GM19023 (cell line): ENCODE measurements at regions not wholly inside any gene's neighbourhood (a gene's known extent, or its start where the extent isn't known, plus 50 kb on each side); places are given as distances from the start of the nearest gene placed in this dataset.

Experiments used
- ATAC-seq: cut with Tn5 transposase; IDR thresholded peaks from one replicate; pipeline ENCODE4 v1.9.1; 2021; ENCODE audit warnings: mild to moderate bottlenecking, moderate library complexity; ENCODE audit not compliant: unreplicated experiment

GRCh38 chr17:70629902-70630301 is 460.6 kb downstream of the KCNJ2 start:
- no peak for ATAC-seq

- ATAC-seq, result no peak
These were observed 467.3 kb downstream of the KCNJ2 start for GRCh38 chr17:70636517-70637133.

GRCh38 chr17:70642059-70642458 is 472.7 kb downstream of the KCNJ2 start:
- ATAC-seq, result no peak

GRCh38 chr17:70644096-70644495 is 474.8 kb downstream of the KCNJ2 start:
- no peak for ATAC-seq

- ATAC-seq, result no peak
These were observed 477.3 kb downstream of the KCNJ2 start for GRCh38 chr17:70646673-70647072.

- ATAC-seq, result no peak
These were observed 478.8 kb downstream of the KCNJ2 start for GRCh38 chr17:70648166-70648565.

GRCh38 chr17:70653850-70654249 is 484.5 kb downstream of the KCNJ2 start:
- no peak for ATAC-seq

GRCh38 chr17:70654706-70655105 is 485.4 kb downstream of the KCNJ2 start:
- ATAC-seq, result no peak

- ATAC-seq, result no peak
These were observed 486.0 kb downstream of the KCNJ2 start for GRCh38 chr17:70655176-70655958.

- ATAC-seq, result no peak
These were observed 489.0 kb downstream of the KCNJ2 start for GRCh38 chr17:70658317-70658716.

GRCh38 chr17:70658840-70659239 is 489.5 kb downstream of the KCNJ2 start:
- ATAC-seq, result no peak

- ATAC-seq, result no peak
These were observed 492.2 kb downstream of the KCNJ2 start for GRCh38 chr17:70661342-70662222.

GRCh38 chr17:70668276-70668937 is 499.1 kb downstream of the KCNJ2 start:
- no peak for ATAC-seq

GRCh38 chr17:70668938-70669778 is 499.8 kb downstream of the KCNJ2 start:
- no peak for ATAC-seq

GRCh38 chr17:70674061-70674460 is 504.7 kb downstream of the KCNJ2 start:
- no peak for ATAC-seq

- ATAC-seq, result no peak
These were observed 505.8 kb downstream of the KCNJ2 start for GRCh38 chr17:70675070-70675590.

GRCh38 chr17:70677783-70678647 is 508.7 kb downstream of the KCNJ2 start:
- no peak for ATAC-seq

- no peak for ATAC-seq
These were observed 509.6 kb downstream of the KCNJ2 start for GRCh38 chr17:70678889-70679288.

GRCh38 chr17:70683936-70684335 is 514.6 kb downstream of the KCNJ2 start:
- no peak for ATAC-seq
